HEK293 (cell line): ENCODE measurements at regions not wholly inside any gene's neighbourhood (a gene's known extent, or its start where the extent isn't known, plus 50 kb on each side); places are given as distances from the start of the nearest gene placed in this dataset.

Source experiments
- BCL11B ChIP-seq: fragments of 450-650 bp; formaldehyde crosslinking; IDR thresholded peaks from 2 replicates; pipeline ENCODE4 v1.5.1; 2016; ENCODE audit warnings: low read depth, missing biosample characterization, missing genetic modification characterization
- CTCF ChIP-seq: fragments of 450-650 bp; formaldehyde crosslinking; IDR thresholded peaks from 2 replicates; pipeline ENCODE4 v1.5.1; 2016; ENCODE audit warnings: missing biosample characterization, missing genetic modification characterization
- INSM2 ChIP-seq: fragments of 450-650 bp; formaldehyde crosslinking; IDR thresholded peaks from 2 replicates; pipeline ENCODE4 v1.5.1; 2016; ENCODE audit warnings: missing biosample characterization, missing genetic modification characterization
- KLF1 ChIP-seq: fragments of 450-650 bp; formaldehyde crosslinking; IDR thresholded peaks from 2 replicates; pipeline ENCODE4 v1.5.1; 2016; ENCODE audit warnings: missing biosample characterization, missing genetic modification characterization
- KLF16 ChIP-seq: fragments of 450-650 bp; formaldehyde crosslinking; IDR thresholded peaks from 2 replicates; pipeline ENCODE4 v1.5.1; 2017; ENCODE audit warnings: missing biosample characterization, missing genetic modification characterization
- KLF8 ChIP-seq: fragments of 450-650 bp; formaldehyde crosslinking; IDR thresholded peaks from 2 replicates; pipeline ENCODE4 v1.5.1; 2016; ENCODE audit warnings: missing biosample characterization, missing genetic modification characterization
- PRDM4 ChIP-seq: fragments of 450-650 bp; formaldehyde crosslinking; IDR thresholded peaks from 2 replicates; pipeline ENCODE4 v1.5.1; 2017; ENCODE audit warnings: missing biosample characterization, missing genetic modification characterization
- PRDM6 ChIP-seq: fragments of 450-650 bp; formaldehyde crosslinking; IDR thresholded peaks from 2 replicates; pipeline ENCODE4 v1.5.1; 2017; ENCODE audit warnings: missing biosample characterization, missing genetic modification characterization
- ZBTB20 ChIP-seq: fragments of 450-650 bp; formaldehyde crosslinking; IDR thresholded peaks from 2 replicates; pipeline ENCODE4 v1.5.1; 2016; ENCODE audit warnings: missing biosample characterization, missing genetic modification characterization
- ZBTB48 ChIP-seq: fragments of 450-650 bp; formaldehyde crosslinking; IDR thresholded peaks from 2 replicates; pipeline ENCODE4 v1.5.1; 2016; ENCODE audit warnings: missing biosample characterization, missing genetic modification characterization
- ZFHX2 ChIP-seq: fragments of 450-650 bp; formaldehyde crosslinking; conservative IDR thresholded peaks from 2 replicates; pipeline ENCODE4 v1.5.1; 2016; ENCODE audit warnings: missing biosample characterization, missing genetic modification characterization
- ZNF148 ChIP-seq: fragments of 450-650 bp; formaldehyde crosslinking; IDR thresholded peaks from 2 replicates; pipeline ENCODE4 v1.5.0; 2017; ENCODE audit warnings: missing biosample characterization, missing genetic modification characterization, borderline replicate concordance
- ZNF16 ChIP-seq: fragments of 450-650 bp; formaldehyde crosslinking; IDR thresholded peaks from 2 replicates; pipeline ENCODE4 v1.5.1; 2016; ENCODE audit warnings: low read depth, missing biosample characterization, missing genetic modification characterization
- ZNF211 ChIP-seq: fragments of 450-650 bp; formaldehyde crosslinking; IDR thresholded peaks from 2 replicates; pipeline ENCODE4 v1.5.1; 2016; ENCODE audit warnings: low read depth, missing biosample characterization, missing genetic modification characterization
- ZNF221 ChIP-seq: fragments of 450-650 bp; formaldehyde crosslinking; IDR thresholded peaks from 2 replicates; pipeline ENCODE4 v1.5.1; 2017; ENCODE audit warnings: missing biosample characterization, missing genetic modification characterization, borderline replicate concordance
- ZNF324 ChIP-seq: fragments of 450-650 bp; formaldehyde crosslinking; IDR thresholded peaks from 2 replicates; pipeline ENCODE4 v1.5.1; 2016; ENCODE audit warnings: missing biosample characterization, missing genetic modification characterization
- ZNF416 ChIP-seq: fragments of 450-650 bp; formaldehyde crosslinking; IDR thresholded peaks from 2 replicates; pipeline ENCODE4 v1.5.1; 2016; ENCODE audit warnings: missing biosample characterization, missing genetic modification characterization
- ZNF473 ChIP-seq: fragments of 450-650 bp; formaldehyde crosslinking; IDR thresholded peaks from 2 replicates; pipeline ENCODE4 v1.5.1; 2017; ENCODE audit warnings: missing biosample characterization, missing genetic modification characterization
- ZNF513 ChIP-seq: fragments of 450-650 bp; IDR thresholded peaks from 2 replicates; pipeline ENCODE4 v1.5.1; 2018; ENCODE audit warnings: missing biosample characterization, missing genetic modification characterization
- ZNF785 ChIP-seq: fragments of 450-650 bp; formaldehyde crosslinking; IDR thresholded peaks from 2 replicates; pipeline ENCODE4 v1.5.1; 2016; ENCODE audit warnings: missing biosample characterization, missing genetic modification characterization

- TF ChIP-seq PRDM4 (peak; percentile 52; the same call in 1 of the 2 replicates), BCL11B (tag by site-specific recombination) (no peak), ZNF473 (tag by site-specific recombination) (no peak), ZNF416 (tag by site-specific recombination) (no peak), ZNF324 (no peak), ZNF221 (tag by site-specific recombination) (no peak), ZNF785 (tag by site-specific recombination) (no peak), ZNF16 (no peak), ZNF513 (tag by site-specific recombination) (no peak), PRDM6 (tag by site-specific recombination) (peak; percentile 46; the same call in 1 of the 2 replicates), ZNF211 (no peak), CTCF (no peak), ZBTB20 (tag by site-specific recombination) (peak; percentile 21; the same call in 1 of the 2 replicates), KLF16 (tag by site-specific recombination) (no peak), KLF1 (no peak), ZBTB48 (tag by site-specific recombination) (peak; percentile 56), ZNF148 (tag by site-specific recombination) (no peak), INSM2 (tag by site-specific recombination) (peak; percentile 69; the same call in 1 of the 2 replicates), ZFHX2 (tag by site-specific recombination) (peak; percentile 59), KLF8 (no peak)
- TF ChIP-seq, all 188 proteins: peak for 29
Measured at GRCh38 chr10:121322046-121322445, 276.2 kb downstream of the FGFR2 start (continued).
